GM18867 (cell line): ENCODE measurements at regions not wholly inside any gene's neighbourhood (a gene's known extent, or its start where the extent isn't known, plus 50 kb on each side); places are given as distances from the start of the nearest gene placed in this dataset.

Experiments used
- ATAC-seq: cut with Tn5 transposase; IDR thresholded peaks from one replicate; pipeline ENCODE4 v1.9.1; 2021; ENCODE audit warnings: mild to moderate bottlenecking, moderate library complexity; ENCODE audit not compliant: unreplicated experiment

GRCh38 chrX:9147726-9148125, 113.8 kb upstream of the FAM9B start:
- no peak for ATAC-seq

- ATAC-seq, result no peak
These were observed 114.9 kb upstream of the FAM9B start for GRCh38 chrX:9148615-9149399.

GRCh38 chrX:9149501-9150245, 115.7 kb upstream of the FAM9B start:
- no peak for ATAC-seq

- no peak for ATAC-seq
These were observed 117.9 kb upstream of the FAM9B start for GRCh38 chrX:9151772-9152307.

GRCh38 chrX:9153300-9153699, 119.4 kb upstream of the FAM9B start:
- ATAC-seq, result no peak

GRCh38 chrX:9158611-9159010, 124.7 kb upstream of the FAM9B start:
- no peak for ATAC-seq

- no peak for ATAC-seq
These were observed 126.9 kb upstream of the FAM9B start for GRCh38 chrX:9160698-9161329.

- no peak for ATAC-seq
These were observed 128.8 kb upstream of the FAM9B start for GRCh38 chrX:9162698-9163097.

GRCh38 chrX:9163214-9163709, 129.3 kb upstream of the FAM9B start:
- ATAC-seq, result no peak

- no peak for ATAC-seq
These were observed 130.2 kb upstream of the FAM9B start for GRCh38 chrX:9164086-9164485.

- no peak for ATAC-seq
These were observed 130.9 kb upstream of the FAM9B start for GRCh38 chrX:9164533-9165426.

- ATAC-seq, result no peak
These were observed 132.6 kb upstream of the FAM9B start for GRCh38 chrX:9166584-9166944.

- no peak for ATAC-seq
These were observed 138.0 kb upstream of the FAM9B start for GRCh38 chrX:9171841-9172463.

GRCh38 chrX:9172464-9172850, 138.5 kb upstream of the FAM9B start:
- ATAC-seq, result no peak

- ATAC-seq, result no peak
These were observed 146.7 kb upstream of the FAM9B start for GRCh38 chrX:9180623-9181022.

- no peak for ATAC-seq
These were observed 148.1 kb upstream of the FAM9B start for GRCh38 chrX:9182041-9182440.

- ATAC-seq, result no peak
These were observed 149.6 kb upstream of the FAM9B start for GRCh38 chrX:9183481-9183880.

GRCh38 chrX:9184211-9184610, 150.3 kb upstream of the FAM9B start:
- ATAC-seq, result no peak

- ATAC-seq, result no peak
These were observed 154.2 kb upstream of the FAM9B start for GRCh38 chrX:9188117-9188516.

- ATAC-seq, result no peak
These were observed 155.4 kb upstream of the FAM9B start for GRCh38 chrX:9189286-9189685.
